Endothelial cell of umbilical vein (primary cell): ENCODE measurements at regions not wholly inside any gene's neighbourhood (a gene's known extent, or its start where the extent isn't known, plus 50 kb on each side); places are given as distances from the start of the nearest gene placed in this dataset.

Experiments
- EZH2 ChIP-seq: IDR thresholded peaks from 2 replicates; pipeline ENCODE4 v1.6.1; 2012; ENCODE audit warnings: borderline replicate concordance, low read depth, mild to moderate bottlenecking, moderate library complexity, low read length, inconsistent platforms; ENCODE audit not compliant: severe bottlenecking
- POLR2A ChIP-seq: IDR thresholded peaks from 2 replicates; pipeline ENCODE4 v1.6.1; 2012; ENCODE audit warnings: low read depth, mild to moderate bottlenecking, control low read depth, low read length
- TF ChIP-seq, protein P1 (sequence below), 2 donors: IDR thresholded peaks; 1 replicate in 1 of 2; 2 replicates in 1 of 2; pipeline ENCODE4 v1.5.1; 2011; ENCODE audit warnings: low read length in 2 of 2, mild to moderate bottlenecking in 2 of 2, moderate library complexity in 2 of 2, control low read depth in 1 of 2, inconsistent platforms in 1 of 2, low read depth in 1 of 2; ENCODE audit not compliant: insufficient read depth in 1 of 2; ENCODE audit errors: extremely low read depth in 1 of 2

DNA sequence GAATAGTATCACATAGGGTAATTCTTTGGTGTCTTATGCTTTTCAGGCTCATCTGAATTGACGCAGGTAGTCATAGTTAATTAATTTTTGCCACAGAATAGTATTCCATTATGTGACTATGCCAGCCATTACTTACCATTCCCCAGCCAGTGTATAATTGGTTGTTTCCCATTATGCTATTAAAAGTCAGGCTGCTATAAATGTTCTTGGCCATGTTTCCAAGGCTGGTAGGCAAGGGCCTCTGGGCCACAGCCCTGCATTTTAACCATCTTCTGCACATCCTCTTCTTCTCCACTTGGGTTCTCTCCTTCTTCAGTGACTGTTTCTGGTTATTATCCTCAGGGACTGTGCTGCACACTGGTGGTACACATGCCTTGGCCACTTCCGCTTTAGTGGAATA is 190.9 kb downstream of the ADAMTS15 start:
- TF ChIP-seq EZH2 (no peak), POLR2A (no peak)
- TF ChIP-seq, protein P1, sequence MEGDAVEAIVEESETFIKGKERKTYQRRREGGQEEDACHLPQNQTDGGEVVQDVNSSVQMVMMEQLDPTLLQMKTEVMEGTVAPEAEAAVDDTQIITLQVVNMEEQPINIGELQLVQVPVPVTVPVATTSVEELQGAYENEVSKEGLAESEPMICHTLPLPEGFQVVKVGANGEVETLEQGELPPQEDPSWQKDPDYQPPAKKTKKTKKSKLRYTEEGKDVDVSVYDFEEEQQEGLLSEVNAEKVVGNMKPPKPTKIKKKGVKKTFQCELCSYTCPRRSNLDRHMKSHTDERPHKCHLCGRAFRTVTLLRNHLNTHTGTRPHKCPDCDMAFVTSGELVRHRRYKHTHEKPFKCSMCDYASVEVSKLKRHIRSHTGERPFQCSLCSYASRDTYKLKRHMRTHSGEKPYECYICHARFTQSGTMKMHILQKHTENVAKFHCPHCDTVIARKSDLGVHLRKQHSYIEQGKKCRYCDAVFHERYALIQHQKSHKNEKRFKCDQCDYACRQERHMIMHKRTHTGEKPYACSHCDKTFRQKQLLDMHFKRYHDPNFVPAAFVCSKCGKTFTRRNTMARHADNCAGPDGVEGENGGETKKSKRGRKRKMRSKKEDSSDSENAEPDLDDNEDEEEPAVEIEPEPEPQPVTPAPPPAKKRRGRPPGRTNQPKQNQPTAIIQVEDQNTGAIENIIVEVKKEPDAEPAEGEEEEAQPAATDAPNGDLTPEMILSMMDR (IDR thresholded peaks at IDR 0.05; ENCODE audit: extremely low read depth in 1 of 2, insufficient read depth in 1 of 2, low read depth in 1 of 2, low read length in 2 of 2), result no peak
